IMR-90 (cell line): ENCODE measurements at regions not wholly inside any gene's neighbourhood (a gene's known extent, or its start where the extent isn't known, plus 50 kb on each side); places are given as distances from the start of the nearest gene placed in this dataset.

Source experiments
- ATAC-seq: fragments of 200-7000 bp; cut with Tn5 transposase; 2 replicates; pipeline ENCODE4 v1.9.1; 2020; ENCODE audit warnings: low read depth, mild to moderate bottlenecking, moderate library complexity
- BruUV-seq: library from RNA; stranded (reverse); fragments of 400-500 nt; replicated peaks from 2 replicates; lab custom pipeline; 2021; lab: Mats Ljungman, UMichigan
- CTCF ChIA-PET: fragments of 300-600 bp; formaldehyde crosslinking; extraction: SDS; loops from one replicate; lab custom pipeline; 2021; ENCODE audit warnings: antibody characterized with exemption; lab: Yijun Ruan, JAX
- POLR2A ChIA-PET: fragments of 300-600 bp; sonication (Branson Sonifier 250); formaldehyde crosslinking; loops from one replicate; lab custom pipeline; 2022; ENCODE audit warnings: antibody characterized with exemption; ENCODE audit not compliant: unreplicated experiment; lab: Charles Lee
- DNase-seq: peaks from one replicate; pipeline ENCODE4 v3.0.0; 2013
- H2AFZ ChIP-seq: replicated peaks from 2 replicates; pipeline ENCODE3; 2013; ENCODE audit warnings: low read length, mild to moderate bottlenecking; ENCODE audit not compliant: poor library complexity
- H2AK5ac ChIP-seq: 2 replicates; pipeline ENCODE4 v1.6.1; 2013; ENCODE audit warnings: low read depth, low read length, inconsistent platforms
- H2AK9ac ChIP-seq: replicated peaks from 2 replicates; pipeline ENCODE3; 2013; ENCODE audit warnings: mild to moderate bottlenecking, low read depth, low read length, moderate library complexity; ENCODE audit not compliant: poor library complexity
- H2BK120ac ChIP-seq: 2 replicates; pipeline ENCODE4 v1.6.1; 2013; ENCODE audit warnings: low read depth, low read length, inconsistent platforms
- H2BK15ac ChIP-seq: 3 replicates; pipeline ENCODE4 v1.6.1; 2013; ENCODE audit warnings: low read depth, low read length, inconsistent platforms
- H2BK20ac ChIP-seq: 2 replicates; pipeline ENCODE4 v1.6.1; 2013; ENCODE audit warnings: low read depth, mild to moderate bottlenecking, inconsistent platforms, low read length, moderate library complexity
- H2BK5ac ChIP-seq: 2 replicates; pipeline ENCODE4 v1.6.1; 2013; ENCODE audit warnings: mild to moderate bottlenecking, low read depth, low read length, inconsistent platforms; ENCODE audit not compliant: poor library complexity, severe bottlenecking
- H3K14ac ChIP-seq: replicated peaks from 2 replicates; pipeline ENCODE4 v1.6.1; 2013; ENCODE audit warnings: low read depth, low read length, inconsistent platforms
- H3K18ac ChIP-seq: 2 replicates; pipeline ENCODE4 v1.6.1; 2013; ENCODE audit warnings: low read depth, low read length, control low read depth
- H3K23ac ChIP-seq: 2 replicates; pipeline ENCODE4 v1.6.1; 2013; ENCODE audit warnings: low read depth, low read length, inconsistent platforms
- H3K27ac ChIP-seq: 2 replicates; pipeline ENCODE4 v1.5.1; 2013; ENCODE audit warnings: mild to moderate bottlenecking, control low read depth, low read length; ENCODE audit not compliant: insufficient read depth
- H3K27me3 ChIP-seq: 2 replicates; pipeline ENCODE4 v1.6.1; 2013; ENCODE audit warnings: low read length; ENCODE audit not compliant: control insufficient read depth, insufficient read depth
- H3K36me3 ChIP-seq: 2 replicates; pipeline ENCODE4 v1.6.1; 2013; ENCODE audit warnings: low read length, mixed read lengths; ENCODE audit not compliant: control insufficient read depth, insufficient read depth
- H3K4ac ChIP-seq: 2 replicates; pipeline ENCODE4 v1.6.1; 2013; ENCODE audit warnings: low read depth, low read length, inconsistent platforms
- H3K4me1 ChIP-seq: 2 replicates; pipeline ENCODE4 v1.6.1; 2013; ENCODE audit warnings: low read length, mixed read lengths; ENCODE audit not compliant: control insufficient read depth, insufficient read depth
- H3K4me2 ChIP-seq: 2 replicates; pipeline ENCODE4 v1.6.1; 2013; ENCODE audit warnings: low read depth, mild to moderate bottlenecking, control low read depth, low read length, moderate library complexity
- H3K4me3 ChIP-seq: 2 replicates; pipeline ENCODE4 v1.5.1; 2013; ENCODE audit warnings: low read depth, mild to moderate bottlenecking, control low read depth, low read length, moderate library complexity; ENCODE audit not compliant: insufficient read depth
- H3K56ac ChIP-seq: 2 replicates; pipeline ENCODE4 v1.6.1; 2013; ENCODE audit warnings: low read length, inconsistent platforms; ENCODE audit not compliant: insufficient read depth; ENCODE audit errors: extremely low read depth
- H3K79me1 ChIP-seq, 2 experiments: 2 replicates each; pipeline ENCODE4 v1.6.1; 2013; ENCODE audit warnings: low read length in 2 of 2, inconsistent platforms in 1 of 2, low read depth in 1 of 2
- H3K9ac ChIP-seq: 2 replicates; pipeline ENCODE4 v1.6.1; 2013; ENCODE audit warnings: low read depth, low read length, control low read depth
- H3K9me1 ChIP-seq: 2 replicates; pipeline ENCODE4 v1.6.1; 2013; ENCODE audit warnings: low read length, inconsistent platforms; ENCODE audit not compliant: insufficient read depth
- H3K9me3 ChIP-seq: 2 replicates; pipeline ENCODE4 v1.6.1; 2013; ENCODE audit warnings: low read length; ENCODE audit not compliant: control insufficient read depth, insufficient read depth
- H4K20me1 ChIP-seq: 2 replicates; pipeline ENCODE4 v1.6.1; 2013; ENCODE audit warnings: low read length, inconsistent platforms; ENCODE audit not compliant: insufficient read depth
- H4K5ac ChIP-seq: 2 replicates; pipeline ENCODE4 v1.6.1; 2013; ENCODE audit warnings: mild to moderate bottlenecking, low read depth, low read length, control low read depth
- H4K8ac ChIP-seq, 2 experiments: 2 replicates each; pipeline ENCODE4 v1.6.1; 2013; ENCODE audit warnings: low read depth in 2 of 2, low read length in 2 of 2, control low read depth in 1 of 2, inconsistent platforms in 1 of 2
- H4K91ac ChIP-seq: 2 replicates; pipeline ENCODE4 v1.6.1; 2013; ENCODE audit warnings: low read depth, low read length, inconsistent platforms; ENCODE audit not compliant: insufficient read depth
- BHLHE40 ChIP-seq: fragments of 150-350 bp; IDR thresholded peaks from 2 replicates; pipeline ENCODE4 v1.6.1; 2016; ENCODE audit warnings: mild to moderate bottlenecking, low read depth, low read length
- CEBPB ChIP-seq: IDR thresholded peaks from 2 replicates; pipeline ENCODE4 v1.6.1; 2012; ENCODE audit warnings: low read depth, low read length, improper control_type of control experiment
- CHD1 ChIP-seq: IDR thresholded peaks from 2 replicates; pipeline ENCODE4 v1.6.1; 2012; ENCODE audit warnings: low read depth, low read length, improper control_type of control experiment
- CTCF ChIP-seq: conservative IDR thresholded peaks from 2 replicates; pipeline ENCODE4 v1.5.1; 2012; ENCODE audit warnings: mild to moderate bottlenecking, low read depth, low read length, improper control_type of control experiment
- ELK1 ChIP-seq: fragments of 150-350 bp; IDR thresholded peaks from 2 replicates; pipeline ENCODE4 v1.6.1; 2016; ENCODE audit warnings: low read depth, mild to moderate bottlenecking, low read length, moderate library complexity, borderline replicate concordance
- FOS ChIP-seq: fragments of 150-350 bp; IDR thresholded peaks from 2 replicates; pipeline ENCODE4 v1.6.1; 2016; ENCODE audit warnings: low read depth, low read length
- MAFK ChIP-seq: IDR thresholded peaks from 2 replicates; pipeline ENCODE4 v1.6.1; 2012; ENCODE audit warnings: low read depth, low read length, improper control_type of control experiment
- MAZ ChIP-seq: IDR thresholded peaks from 2 replicates; pipeline ENCODE4 v1.6.1; 2012; ENCODE audit warnings: low read depth, mild to moderate bottlenecking, low read length, improper control_type of control experiment, moderate library complexity, borderline replicate concordance
- NFE2L2 ChIP-seq: fragments of 150-350 bp; IDR thresholded peaks from 2 replicates; pipeline ENCODE4 v1.6.1; 2016; ENCODE audit warnings: low read depth, mild to moderate bottlenecking, low read length
- POLR2A ChIP-seq: IDR thresholded peaks from 2 replicates; pipeline ENCODE4 v1.6.1; 2012; ENCODE audit warnings: mild to moderate bottlenecking, low read depth, low read length
- RAD21 ChIP-seq: IDR thresholded peaks from 2 replicates; pipeline ENCODE4 v1.6.1; 2012; ENCODE audit warnings: low read length, improper control_type of control experiment
- RCOR1 ChIP-seq: IDR thresholded peaks from 2 replicates; pipeline ENCODE4 v1.6.1; 2012; ENCODE audit warnings: mild to moderate bottlenecking, low read length, improper control_type of control experiment; ENCODE audit not compliant: insufficient replicate concordance
- RFX5 ChIP-seq: IDR thresholded peaks from 2 replicates; pipeline ENCODE4 v1.8.0; 2012; ENCODE audit warnings: low read depth, mild to moderate bottlenecking, low read length, moderate library complexity
- SMC3 ChIP-seq: fragments of 150-350 bp; IDR thresholded peaks from 2 replicates; pipeline ENCODE4 v1.6.1; 2016; ENCODE audit warnings: low read depth, mild to moderate bottlenecking, antibody characterized with exemption, low read length, moderate library complexity
- USF2 ChIP-seq: fragments of 150-350 bp; IDR thresholded peaks from 2 replicates; pipeline ENCODE4 v1.6.1; 2017; ENCODE audit warnings: mild to moderate bottlenecking, antibody characterized with exemption, low read length, low read depth
- WGBS, 2 experiments: methylation state at CpG; one replicate each; pipeline versions ENCODE4 v1.1.5 to v1.1.7; 2013; ENCODE audit warnings: missing lambda C conversion rate in 2 of 2; ENCODE audit not compliant: insufficient read length in 1 of 2; ENCODE audit errors: extremely low coverage in 2 of 2; 5-methylcytosine and 5-hydroxymethylcytosine counted together
- dilution Hi-C: fragments of 300-500 bp; cut with HindIII; formaldehyde crosslinking; loops from one replicate; pipeline ENCODE4 v1.14.3; 2018; ENCODE audit warnings: low sequenced_read_pairs; ENCODE audit not compliant: unreplicated experiment
- in situ Hi-C: fragments of 300-500 bp; cut with MboI; formaldehyde crosslinking; loops from 3 replicates; pipeline ENCODE4 v1.14.3; 2019; ENCODE audit warnings: low sequenced_read_pairs, inconsistent platforms, mixed read lengths
- intact Hi-C: fragments of 100-400 bp; cut with micrococcal nuclease; formaldehyde crosslinking; loops from 2 replicates; pipeline ENCODE4 v1.10.0; 2022

GRCh38 chr20:48308232-48308781 is 519.5 kb downstream of the PREX1 start:
- no peak overlapping the region for H4K5ac ChIP-seq
- no peak overlapping the region for H2AK5ac ChIP-seq
- no peak overlapping the region for H2AFZ ChIP-seq
- H3K4ac ChIP-seq, result no peak overlapping the region
- ATAC-seq (no peak), DNase-seq (no peak)
- H2BK120ac ChIP-seq, result no peak overlapping the region
- no peak overlapping the region for H2BK15ac ChIP-seq
- no peaks in the 10 kb centered on the region for H3K9me1 ChIP-seq
- 83% methylated on average over 1 of the region's 4 CpGs; no CpG with 5 or more reads in 1 of the 2 experiments for WGBS, 2 experiments
- no TSS peak for BruUV-seq
- H2BK20ac ChIP-seq, result no peak overlapping the region
- H2AK9ac ChIP-seq, result no peak overlapping the region
- no peak overlapping the region for H4K8ac ChIP-seq
- no peaks in the 10 kb centered on the region for H3K36me3 ChIP-seq
- no peak overlapping the region for H3K4me3 ChIP-seq
- no peaks in the 10 kb centered on the region for H3K4me1 ChIP-seq
- H3K14ac ChIP-seq, result no peak overlapping the region
- dilution Hi-C loops (no loop called here), intact Hi-C loops (no loop called here), in situ Hi-C loops (no loop called here)
- H3K27ac ChIP-seq, result no peak overlapping the region
- no peak overlapping the region for H3K9ac ChIP-seq
- H4K20me1 ChIP-seq, result no peaks in the 10 kb centered on the region; the same call in 1 of the 2 replicates
- no peak overlapping the region for H2BK5ac ChIP-seq
- H3K79me1 ChIP-seq, result no peaks in the 10 kb centered on the region
- H3K56ac ChIP-seq, result no peak overlapping the region
- no peak overlapping the region for H3K4me2 ChIP-seq
- H4K91ac ChIP-seq, result no peak overlapping the region
- ChIA-PET CTCF (interaction anchor here (0.6 kb wide), 1 partner anchor 618 kb away, joined by 3 read pairs; no protein-coding TSS in a partner anchor), POLR2A (interaction anchor here (0.6 kb wide), 1 partner anchor 525 kb away, joined by 10 read pairs; no protein-coding TSS in a partner anchor)
- no peaks in the 10 kb centered on the region for H3K9me3 ChIP-seq
- H3K18ac ChIP-seq, result no peak overlapping the region
- TF ChIP-seq SMC3 (no peak), MAFK (no peak), BHLHE40 (no peak), FOS (no peak), RAD21 (no peak), RFX5 (no peak), RCOR1 (no peak), CEBPB (no peak), USF2 (no peak), MAZ (no peak), NFE2L2 (no peak), CHD1 (no peak), POLR2A (no peak), CTCF (no peak), ELK1 (no peak)
- no peak overlapping the region for H3K23ac ChIP-seq
- H3K27me3 ChIP-seq, result peaks cover 30% of the 10 kb centered on the region
